DND-41 (cell line): ENCODE measurements at regions not wholly inside any gene's neighbourhood (a gene's known extent, or its start where the extent isn't known, plus 50 kb on each side); places are given as distances from the start of the nearest gene placed in this dataset.

Source experiments
- EZH2 ChIP-seq: IDR thresholded peaks from 3 replicates; pipeline ENCODE4 v1.6.1; 2012; ENCODE audit warnings: borderline replicate concordance, low read depth, mild to moderate bottlenecking, moderate library complexity, low read length, inconsistent platforms; ENCODE audit not compliant: severe bottlenecking
- TF ChIP-seq, protein P1 (sequence below): IDR thresholded peaks from 2 replicates; pipeline ENCODE4 v1.5.1; 2012; ENCODE audit warnings: borderline replicate concordance, low read length, moderate library complexity, mild to moderate bottlenecking; ENCODE audit not compliant: poor library complexity, severe bottlenecking; ENCODE audit errors: extremely low read depth

- TF ChIP-seq, protein P1, sequence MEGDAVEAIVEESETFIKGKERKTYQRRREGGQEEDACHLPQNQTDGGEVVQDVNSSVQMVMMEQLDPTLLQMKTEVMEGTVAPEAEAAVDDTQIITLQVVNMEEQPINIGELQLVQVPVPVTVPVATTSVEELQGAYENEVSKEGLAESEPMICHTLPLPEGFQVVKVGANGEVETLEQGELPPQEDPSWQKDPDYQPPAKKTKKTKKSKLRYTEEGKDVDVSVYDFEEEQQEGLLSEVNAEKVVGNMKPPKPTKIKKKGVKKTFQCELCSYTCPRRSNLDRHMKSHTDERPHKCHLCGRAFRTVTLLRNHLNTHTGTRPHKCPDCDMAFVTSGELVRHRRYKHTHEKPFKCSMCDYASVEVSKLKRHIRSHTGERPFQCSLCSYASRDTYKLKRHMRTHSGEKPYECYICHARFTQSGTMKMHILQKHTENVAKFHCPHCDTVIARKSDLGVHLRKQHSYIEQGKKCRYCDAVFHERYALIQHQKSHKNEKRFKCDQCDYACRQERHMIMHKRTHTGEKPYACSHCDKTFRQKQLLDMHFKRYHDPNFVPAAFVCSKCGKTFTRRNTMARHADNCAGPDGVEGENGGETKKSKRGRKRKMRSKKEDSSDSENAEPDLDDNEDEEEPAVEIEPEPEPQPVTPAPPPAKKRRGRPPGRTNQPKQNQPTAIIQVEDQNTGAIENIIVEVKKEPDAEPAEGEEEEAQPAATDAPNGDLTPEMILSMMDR = no peak
- TF ChIP-seq EZH2 = no peak
Measured at GRCh38 chr5:35407697-35408096, 177.4 kb upstream of the PRLR start.
